K562 (cell line): ENCODE measurements at regions not wholly inside any gene's neighbourhood (a gene's known extent, or its start where the extent isn't known, plus 50 kb on each side); places are given as distances from the start of the nearest gene placed in this dataset.

ENCODE experiments used
- ATAC-seq: fragments of 200-7000 bp; cut with Tn5 transposase; 3 replicates; pipeline ENCODE4 v1.9.1; 2020; ENCODE audit warnings: moderate library complexity
- BruUV-seq: library from RNA; stranded (reverse); fragments of 400-500 nt; replicated peaks from 2 replicates; lab custom pipeline; 2021; lab: Mats Ljungman, UMichigan
- CTCF ChIA-PET: fragments of 300-600 bp; formaldehyde crosslinking; extraction: SDS; loops from one replicate; lab custom pipeline; 2021; ENCODE audit warnings: low intra/inter-chr PET ratio; lab: Yijun Ruan, JAX
- POLR2A ChIA-PET: fragments of 300-600, 350-650 bp; sonication (Branson Sonifier 250); formaldehyde crosslinking; extraction: SDS; loops from one replicate; lab custom pipeline; 2021; ENCODE audit warnings: antibody characterized with exemption, inconsistent platforms; lab: Yijun Ruan, JAX
- DNase-seq, 4 experiments: peaks; one replicate each; pipeline versions ENCODE4 v3.0.0 to v3.0.0-alpha.2; 2011 to 2018; ENCODE audit warnings: low spot score in 3 of 4, mixed read lengths in 3 of 4; ENCODE audit errors: extremely low read depth in 1 of 4
- FAIRE-seq: peaks from 2 replicates; lab custom pipeline; 2011; peaks lifted over from hg19 to GRCh38; lab: Jason Lieb, UNC
- H2AFZ ChIP-seq: 2 replicates; pipeline ENCODE4 v1.6.0; 2011; ENCODE audit warnings: low read depth, low read length, control low read depth, inconsistent platforms
- H3K27ac ChIP-seq: fragments of 200-600 bp; 3 replicates; pipeline ENCODE4 v1.8.0; 2011; ENCODE audit warnings: low read depth, mild to moderate bottlenecking, control low read depth, inconsistent platforms, low read length, moderate library complexity, mixed read lengths; ENCODE audit errors: extremely low read depth
- H3K27me3 ChIP-seq, 2 experiments: fragments of 300-600 bp in 1 of 2; 2 replicates in 1 of 2; 3 replicates in 1 of 2; pipeline versions ENCODE4 v1.6.0 to v1.8.0; 2011; ENCODE audit warnings: inconsistent platforms in 2 of 2, low read length in 2 of 2, mild to moderate bottlenecking in 1 of 2, mixed read lengths in 1 of 2, moderate library complexity in 1 of 2; ENCODE audit not compliant: control insufficient read depth in 2 of 2, insufficient read depth in 2 of 2
- H3K36me3 ChIP-seq: fragments of 300-600 bp; 3 replicates; pipeline ENCODE4 v1.8.0; 2011; ENCODE audit warnings: mild to moderate bottlenecking, low read length, inconsistent platforms; ENCODE audit not compliant: control insufficient read depth, insufficient read depth
- H3K4me1 ChIP-seq, 2 experiments: fragments of 200-600 bp in 1 of 2; replicated peaks in 1 of 2; 2 replicates in 1 of 2; 3 replicates in 1 of 2; pipeline versions ENCODE4 v1.5.1 to v1.8.0; 2011; ENCODE audit warnings: inconsistent platforms in 2 of 2, low read length in 2 of 2, mild to moderate bottlenecking in 1 of 2, mixed read lengths in 1 of 2, moderate library complexity in 1 of 2; ENCODE audit not compliant: control insufficient read depth in 2 of 2, insufficient read depth in 2 of 2
- H3K4me2 ChIP-seq: 2 replicates; pipeline ENCODE4 v1.6.1; 2011; ENCODE audit warnings: low read length, control low read depth, inconsistent platforms, mixed read lengths; ENCODE audit not compliant: insufficient read depth
- H3K4me3 ChIP-seq: fragments of 200-600 bp; sonication (generic), shearing (Covaris generic); 2 replicates; pipeline ENCODE4 v1.5.1; 2016; ENCODE audit warnings: control low read depth, inconsistent platforms
- H3K79me2 ChIP-seq: fragments of 200-600 bp; 3 replicates; pipeline ENCODE4 v1.8.0; 2011; ENCODE audit warnings: low read length, inconsistent platforms; ENCODE audit not compliant: control insufficient read depth, insufficient read depth
- H3K9ac ChIP-seq, 2 experiments: 2 replicates each; pipeline versions ENCODE4 v1.6.0 to v1.6.1; 2011; ENCODE audit warnings: low read depth in 2 of 2, low read length in 2 of 2, control low read depth in 1 of 2, inconsistent platforms in 1 of 2, mild to moderate bottlenecking in 1 of 2, mixed read lengths in 1 of 2; ENCODE audit not compliant: insufficient read depth in 1 of 2
- H3K9me1 ChIP-seq: one replicate; pipeline ENCODE4 v1.6.0; 2011; ENCODE audit warnings: inconsistent platforms, mild to moderate bottlenecking, low read length, moderate library complexity; ENCODE audit not compliant: control insufficient read depth, insufficient read depth
- H3K9me3 ChIP-seq: replicated peaks from 2 replicates; pipeline ENCODE4 v1.5.1; 2011; ENCODE audit warnings: low read depth, low read length, inconsistent platforms; ENCODE audit not compliant: control insufficient read depth, insufficient read depth
- H4K20me1 ChIP-seq: replicated peaks from 2 replicates; pipeline ENCODE4 v1.6.1; 2011; ENCODE audit warnings: low read length, inconsistent platforms, mixed read lengths; ENCODE audit not compliant: control insufficient read depth, insufficient read depth
- TFAM ChIP-seq: fragments of 250-450 bp; sonication (Bioruptor Pico); conservative IDR thresholded peaks from 2 replicates; pipeline ENCODE4 v1.5.0; 2021; ENCODE audit warnings: mild to moderate bottlenecking, moderate library complexity
- WGBS: fragments of 100-300 bp; shearing (Covaris generic); methylation state at CpG from one replicate; pipeline ENCODE4 v1.1.6; 2016; ENCODE audit warnings: low coverage, mixed read lengths; ENCODE audit not compliant: insufficient coverage; ENCODE audit errors: missing lambda C conversion rate; 5-methylcytosine and 5-hydroxymethylcytosine counted together
- in situ Hi-C: fragments of 300-500 bp; cut with MboI; formaldehyde crosslinking; loops from 4 replicates; pipeline ENCODE4 v1.15.0; 2018; ENCODE audit warnings: inconsistent platforms, mixed read lengths
- intact Hi-C: fragments of 100-400 bp; cut with micrococcal nuclease; formaldehyde crosslinking; loops from 2 replicates; pipeline ENCODE4 v1.14.2; 2022
- TF ChIP-seq, protein P1 (sequence below): sonication (generic); formaldehyde crosslinking; IDR thresholded peaks from 2 replicates; pipeline ENCODE4 v1.8.0; 2023; ENCODE audit warnings: mild to moderate bottlenecking, missing genetic modification reagents

DNA sequence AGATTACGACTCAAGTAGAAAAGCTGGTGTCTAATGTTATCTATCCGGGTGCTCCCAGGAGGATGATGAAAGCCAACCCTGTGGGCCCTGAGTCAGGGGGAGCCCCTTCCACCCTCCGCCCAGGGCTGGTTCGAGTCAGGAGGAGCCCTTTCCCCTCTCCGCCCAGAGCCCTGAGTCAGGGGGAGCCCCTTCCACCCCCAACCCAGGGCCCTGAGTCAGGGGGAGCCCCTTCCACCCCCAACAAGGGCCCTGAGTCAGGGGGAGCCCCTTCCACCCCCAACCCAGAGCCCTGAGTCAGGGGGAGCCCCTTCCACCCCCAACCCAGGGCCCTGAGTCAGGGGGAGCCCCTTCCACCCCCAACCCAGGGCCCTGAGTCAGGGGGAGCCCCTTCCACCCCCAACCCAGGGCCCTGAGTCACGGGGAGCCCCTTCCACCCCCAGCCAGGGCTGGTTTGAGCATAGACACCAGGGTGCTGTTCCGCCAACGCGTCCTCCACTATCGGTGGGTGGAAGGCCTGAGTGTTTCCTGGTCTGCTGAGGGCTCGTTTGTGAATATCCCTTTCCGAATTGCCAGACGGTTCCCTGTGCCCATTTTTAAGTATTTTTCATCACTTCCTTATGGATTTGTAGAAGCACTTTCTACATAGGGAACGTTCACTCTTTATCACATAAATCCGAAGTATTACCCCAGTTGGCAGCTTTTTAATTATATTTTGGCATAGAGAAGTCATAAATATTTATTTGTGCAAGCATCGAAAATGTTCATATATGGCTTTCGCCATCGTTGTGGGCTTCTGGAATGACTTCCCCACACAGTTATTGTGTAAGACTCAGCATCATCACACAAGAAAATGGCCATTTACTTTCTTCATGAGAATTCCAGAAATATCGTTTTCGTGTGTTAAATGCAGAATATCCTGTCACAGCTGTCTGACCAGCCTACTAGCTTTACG is 380.6 kb downstream of the BRD1 start:
- no peaks in the 10 kb centered on the region for H3K27me3 ChIP-seq
- intact Hi-C loops (no loop called here), in situ Hi-C loops (no loop called here)
- TF ChIP-seq TFAM, result no peak
- TF ChIP-seq, protein P1, sequence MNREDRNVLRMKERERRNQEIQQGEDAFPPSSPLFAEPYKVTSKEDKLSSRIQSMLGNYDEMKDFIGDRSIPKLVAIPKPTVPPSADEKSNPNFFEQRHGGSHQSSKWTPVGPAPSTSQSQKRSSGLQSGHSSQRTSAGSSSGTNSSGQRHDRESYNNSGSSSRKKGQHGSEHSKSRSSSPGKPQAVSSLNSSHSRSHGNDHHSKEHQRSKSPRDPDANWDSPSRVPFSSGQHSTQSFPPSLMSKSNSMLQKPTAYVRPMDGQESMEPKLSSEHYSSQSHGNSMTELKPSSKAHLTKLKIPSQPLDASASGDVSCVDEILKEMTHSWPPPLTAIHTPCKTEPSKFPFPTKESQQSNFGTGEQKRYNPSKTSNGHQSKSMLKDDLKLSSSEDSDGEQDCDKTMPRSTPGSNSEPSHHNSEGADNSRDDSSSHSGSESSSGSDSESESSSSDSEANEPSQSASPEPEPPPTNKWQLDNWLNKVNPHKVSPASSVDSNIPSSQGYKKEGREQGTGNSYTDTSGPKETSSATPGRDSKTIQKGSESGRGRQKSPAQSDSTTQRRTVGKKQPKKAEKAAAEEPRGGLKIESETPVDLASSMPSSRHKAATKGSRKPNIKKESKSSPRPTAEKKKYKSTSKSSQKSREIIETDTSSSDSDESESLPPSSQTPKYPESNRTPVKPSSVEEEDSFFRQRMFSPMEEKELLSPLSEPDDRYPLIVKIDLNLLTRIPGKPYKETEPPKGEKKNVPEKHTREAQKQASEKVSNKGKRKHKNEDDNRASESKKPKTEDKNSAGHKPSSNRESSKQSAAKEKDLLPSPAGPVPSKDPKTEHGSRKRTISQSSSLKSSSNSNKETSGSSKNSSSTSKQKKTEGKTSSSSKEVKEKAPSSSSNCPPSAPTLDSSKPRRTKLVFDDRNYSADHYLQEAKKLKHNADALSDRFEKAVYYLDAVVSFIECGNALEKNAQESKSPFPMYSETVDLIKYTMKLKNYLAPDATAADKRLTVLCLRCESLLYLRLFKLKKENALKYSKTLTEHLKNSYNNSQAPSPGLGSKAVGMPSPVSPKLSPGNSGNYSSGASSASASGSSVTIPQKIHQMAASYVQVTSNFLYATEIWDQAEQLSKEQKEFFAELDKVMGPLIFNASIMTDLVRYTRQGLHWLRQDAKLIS, result no peak
- no peaks in the 10 kb centered on the region; the same call in 2 of the 3 replicates for H3K79me2 ChIP-seq
- no peak overlapping the region for H3K4me2 ChIP-seq
- ChIA-PET POLR2A (interaction anchor here (0.9 kb wide), 1 partner anchor 15 kb away, joined by 4 read pairs; no protein-coding TSS in a partner anchor), CTCF (no interaction called here)
- DNase-seq (no peak), FAIRE-seq (no peak), ATAC-seq (no peak)
- no peaks in the 10 kb centered on the region for H3K9me3 ChIP-seq
- no peak overlapping the region for H3K9ac ChIP-seq
- no peak overlapping the region for H3K4me3 ChIP-seq
- no TSS peak for BruUV-seq
- peaks cover 14 to 19% of the 10 kb centered on the region in 2 experiments; a peak in 4 of 5 replicates for H3K4me1 ChIP-seq
- H3K36me3 ChIP-seq, result peaks cover 4% of the 10 kb centered on the region; the same call in 1 of the 3 replicates
- no peak overlapping the region for H3K27ac ChIP-seq
- peaks cover 7% of the 10 kb centered on the region; the same call in 1 of the 2 replicates for H4K20me1 ChIP-seq
- H3K9me1 ChIP-seq, result peaks cover 7% of the 10 kb centered on the region
- no peak overlapping the region for H2AFZ ChIP-seq
- WGBS, result 84% methylated on average over 15 of the region's 21 CpGs
